CD4-positive, alpha-beta T cell treated with Interleukin-15 for 4 hours (primary cell): ENCODE measurements at regions not wholly inside any gene's neighbourhood (a gene's known extent, or its start where the extent isn't known, plus 50 kb on each side); places are given as distances from the start of the nearest gene placed in this dataset.
"Not testable (repeated sequence)": the region's sequence is repeated elsewhere in the genome, so short reads cannot be mapped to it uniquely, and the experiment has no call there.

Experiments used
- DNase-seq: peaks from one replicate; pipeline ENCODE4 v3.0.0-alpha.2; 2020; ENCODE audit warnings: low spot score

- no peak for DNase-seq
These were observed 127.5 kb upstream of the TNP1 start for GRCh38 chr2:216987252-216987821.

DNA sequence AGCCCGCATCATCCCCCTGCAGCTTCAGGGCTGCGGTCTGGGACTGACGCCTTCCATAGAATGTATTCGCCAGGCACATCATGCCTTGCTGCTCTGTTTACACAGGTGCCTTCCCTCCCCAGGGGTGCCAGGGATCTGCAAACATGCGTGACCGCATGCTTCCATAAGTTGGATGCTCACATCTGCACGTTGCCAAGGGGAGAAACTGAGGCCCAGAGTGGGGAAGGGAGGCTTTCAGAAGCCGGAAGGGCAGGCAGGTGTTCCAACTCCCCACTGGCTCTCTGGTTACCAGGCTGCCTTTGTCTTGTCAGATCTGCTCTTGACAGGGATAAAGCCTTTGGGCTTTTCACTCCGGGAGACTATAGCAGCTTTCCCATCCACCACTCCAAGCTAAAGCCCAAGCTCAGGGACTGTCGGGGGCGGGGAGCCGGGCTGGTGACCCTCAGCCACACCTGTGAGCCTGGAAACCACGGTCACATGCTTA, 125.8 kb upstream of the TNP1 start:
- no peak for DNase-seq

DNA sequence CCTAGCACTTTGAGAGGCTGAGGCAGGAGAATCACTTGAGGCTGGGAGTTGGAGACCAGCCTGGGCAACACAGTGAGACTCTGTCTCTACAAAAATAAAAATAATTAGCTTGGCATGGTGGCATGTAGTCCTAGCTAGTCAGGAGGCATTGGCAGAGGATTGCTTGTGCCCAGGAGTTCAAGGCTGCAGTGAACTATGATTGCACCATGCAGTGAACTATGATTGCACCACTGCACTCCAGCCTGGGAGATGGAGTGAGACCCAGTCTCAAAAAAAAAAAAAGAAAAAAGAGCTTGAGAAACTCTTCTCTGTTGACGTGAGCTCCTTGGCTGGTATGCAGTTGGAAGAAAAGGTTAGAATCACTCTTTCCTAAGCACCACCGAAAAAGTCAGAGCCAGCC, 125.1 kb upstream of the TNP1 start:
- DNase-seq, result no peak

- DNase-seq, result not testable (repeated sequence)
These were observed 122.1 kb upstream of the TNP1 start for GRCh38 chr2:216981951-216982350.

- not testable (repeated sequence) for DNase-seq
These were observed 120.6 kb upstream of the TNP1 start for GRCh38 chr2:216980510-216980909.

DNA sequence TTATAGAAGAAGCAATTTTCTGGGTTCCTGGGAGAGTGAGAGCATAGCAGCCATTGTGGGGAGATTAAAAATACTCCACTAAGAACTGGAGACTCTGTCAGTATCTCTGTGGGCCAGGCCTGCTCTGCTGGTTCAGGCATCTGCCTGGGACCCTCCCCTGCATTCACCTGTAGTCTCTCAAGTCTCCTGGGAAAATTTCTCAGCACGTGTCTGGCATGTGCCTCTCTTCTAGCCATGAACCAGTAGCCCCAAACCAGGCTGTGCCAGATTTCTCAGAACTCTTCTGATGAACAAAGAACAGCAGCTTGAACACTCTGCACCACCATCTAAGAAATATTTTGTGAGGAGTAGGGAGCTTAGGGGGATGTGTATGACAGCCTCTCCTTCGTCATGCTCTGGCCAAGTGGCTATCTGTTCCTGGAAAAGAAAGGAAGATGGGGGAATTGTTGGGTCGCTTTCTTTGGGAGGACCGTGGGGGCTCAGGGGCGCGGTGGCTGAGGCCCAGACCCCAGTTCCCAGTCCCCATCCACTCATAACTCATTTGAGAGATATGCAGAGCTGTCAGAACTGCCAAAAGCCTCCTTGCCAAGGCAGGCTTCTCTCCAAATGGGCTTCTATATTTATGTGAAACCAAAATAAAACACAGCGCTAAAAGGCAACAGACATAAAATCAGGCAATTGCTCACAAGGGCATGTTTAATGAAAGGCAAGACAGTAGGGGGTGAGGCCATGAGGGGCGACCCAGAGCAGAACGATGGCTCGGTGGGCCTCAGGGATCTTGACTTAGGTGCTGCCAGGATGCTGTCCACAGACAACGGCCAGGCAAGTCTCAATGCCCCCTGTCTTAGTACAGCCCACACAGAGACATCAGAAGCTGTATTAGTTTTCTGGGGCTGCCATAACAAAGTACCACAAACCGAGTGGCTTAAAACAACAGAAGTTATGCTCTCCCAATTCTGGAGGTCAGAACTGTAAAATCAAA, 114.7 kb upstream of the TNP1 start:
- DNase-seq, result no peak

DNA sequence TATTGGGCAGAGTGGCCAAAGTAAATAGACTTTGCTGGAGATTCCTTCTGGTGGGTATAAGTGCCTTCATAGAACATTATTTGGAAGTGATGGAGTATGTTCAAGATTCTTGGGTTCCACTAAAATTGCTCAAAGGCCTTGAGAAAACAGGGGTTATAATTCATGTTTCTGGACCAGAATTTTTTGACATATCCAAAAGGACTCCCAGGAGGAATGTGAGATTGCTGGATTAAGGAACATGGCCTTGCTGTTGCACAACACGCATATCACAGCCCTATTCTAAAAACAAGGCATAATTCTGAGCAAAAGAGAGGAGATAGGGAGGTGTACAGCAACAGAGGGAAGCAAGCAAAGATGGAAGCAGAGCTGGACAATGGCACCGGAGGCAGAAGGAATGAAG, 111.7 kb upstream of the TNP1 start:
- DNase-seq, result no peak

DNA sequence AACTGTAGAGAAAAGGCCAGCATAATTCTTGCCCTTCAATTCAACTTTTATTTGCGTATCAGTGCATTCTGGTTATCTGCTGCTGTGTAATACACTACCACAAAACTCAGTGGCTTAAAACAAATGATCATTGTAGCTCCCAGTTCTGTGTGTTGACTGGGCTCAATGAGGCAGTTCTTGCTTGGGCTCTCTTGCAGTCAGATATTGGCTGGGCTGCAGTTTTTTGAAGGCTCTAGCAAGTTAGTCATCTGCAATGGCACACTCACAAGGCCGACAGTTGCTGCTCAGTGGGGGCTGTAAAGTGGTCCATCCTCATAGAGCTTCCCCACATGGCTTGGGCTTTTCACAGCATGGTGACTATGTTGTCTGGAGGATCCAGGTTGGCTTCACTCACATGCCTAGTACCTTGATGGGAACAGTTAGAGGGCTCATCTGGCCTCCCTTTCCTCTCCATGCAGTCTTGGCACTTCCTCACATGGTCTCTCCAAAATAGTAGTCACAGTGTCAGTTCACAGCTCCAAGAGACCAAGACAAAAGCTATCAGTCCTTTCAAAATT, 110.6 kb upstream of the TNP1 start:
- DNase-seq, result no peak

GRCh38 chr2:216967889-216968288, 108.0 kb upstream of the TNP1 start:
- DNase-seq, result no peak

- no peak for DNase-seq
These were observed 100.9 kb upstream of the TNP1 start for GRCh38 chr2:216960671-216961268.

- DNase-seq, result no peak
These were observed 99.6 kb upstream of the TNP1 start for GRCh38 chr2:216959433-216959832.

- no peak for DNase-seq
These were observed 97.1 kb upstream of the TNP1 start for GRCh38 chr2:216956820-216957493.

- no peak for DNase-seq
These were observed 91.3 kb upstream of the TNP1 start for GRCh38 chr2:216951171-216951570.

DNA sequence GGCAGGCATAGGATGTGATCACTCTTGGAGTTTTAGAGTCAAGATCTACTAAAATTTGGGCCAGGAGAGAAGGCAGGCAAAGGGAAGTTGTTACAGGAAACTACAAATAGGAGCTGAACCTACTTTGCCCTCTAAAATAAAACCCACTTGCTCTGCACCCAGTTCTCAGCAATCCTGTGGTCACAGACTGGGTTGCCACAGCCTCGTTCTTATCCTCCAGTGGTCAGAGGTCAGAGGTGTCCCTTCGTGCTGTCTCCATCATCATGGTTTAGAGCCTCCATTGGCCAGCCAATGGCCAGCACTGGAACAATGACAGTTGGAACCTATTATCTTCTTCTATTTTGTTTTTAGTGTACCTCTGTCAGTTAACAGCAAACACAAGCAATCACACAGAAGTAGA, 90.7 kb upstream of the TNP1 start:
- DNase-seq, result no peak

DNA sequence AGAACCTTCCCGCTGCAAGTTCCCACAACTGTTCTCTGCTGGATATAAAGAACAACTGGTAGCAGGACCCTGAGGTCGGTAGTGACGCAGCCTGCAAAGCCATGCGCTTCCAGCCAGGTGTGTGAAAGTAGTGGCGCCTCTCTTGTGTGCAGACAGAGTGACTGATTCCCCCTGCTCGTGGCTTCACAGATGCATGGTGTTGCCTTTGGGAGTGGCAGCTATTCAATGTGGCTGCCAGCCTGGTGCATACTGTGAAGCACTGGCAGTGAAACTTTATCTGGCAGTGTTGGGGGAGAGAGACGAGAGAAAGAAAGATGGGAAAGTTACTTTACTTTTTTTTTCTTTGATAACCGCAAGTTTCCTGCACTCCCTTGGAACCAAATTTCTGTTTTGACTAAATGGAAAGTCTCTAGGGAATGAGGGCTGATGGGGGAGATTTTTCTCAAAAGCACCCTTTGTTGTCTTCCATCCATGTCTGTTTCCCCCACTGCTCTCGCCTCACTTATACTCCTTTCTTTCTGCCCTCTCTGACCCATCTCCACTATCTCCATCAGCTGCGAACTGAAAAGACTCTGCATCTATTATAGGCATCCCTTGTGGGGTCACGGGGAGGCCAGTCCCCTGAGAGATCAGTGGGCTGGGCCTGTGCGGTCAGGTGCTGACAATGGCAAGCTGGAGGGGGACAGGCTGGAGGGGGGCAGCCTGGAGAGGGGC, 90.0 kb upstream of the TNP1 start:
- DNase-seq, result no peak

GRCh38 chr2:216947055-216947454, 87.2 kb upstream of the TNP1 start:
- DNase-seq, result no peak

GRCh38 chr2:216944733-216945132, 84.9 kb upstream of the TNP1 start:
- DNase-seq, result no peak

DNA sequence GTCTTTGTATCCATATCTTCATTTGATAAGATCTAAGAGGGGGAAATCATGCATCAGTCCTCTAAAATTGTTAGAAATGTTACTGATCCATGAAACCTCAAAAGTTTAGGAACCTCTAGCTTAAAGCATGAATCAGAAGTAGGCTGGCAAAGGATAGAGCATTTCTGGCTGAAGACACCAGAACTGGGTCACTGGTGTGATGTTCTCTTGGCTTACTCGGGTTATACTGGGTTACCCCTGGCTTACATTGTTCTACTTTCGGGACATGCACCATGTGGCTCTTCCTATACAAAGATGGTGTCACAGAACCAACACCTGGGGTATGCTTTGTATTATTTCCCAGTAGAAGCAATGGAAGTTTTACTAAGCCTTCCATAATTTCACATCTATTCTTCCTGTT, 83.2 kb upstream of the TNP1 start:
- no peak for DNase-seq

DNA sequence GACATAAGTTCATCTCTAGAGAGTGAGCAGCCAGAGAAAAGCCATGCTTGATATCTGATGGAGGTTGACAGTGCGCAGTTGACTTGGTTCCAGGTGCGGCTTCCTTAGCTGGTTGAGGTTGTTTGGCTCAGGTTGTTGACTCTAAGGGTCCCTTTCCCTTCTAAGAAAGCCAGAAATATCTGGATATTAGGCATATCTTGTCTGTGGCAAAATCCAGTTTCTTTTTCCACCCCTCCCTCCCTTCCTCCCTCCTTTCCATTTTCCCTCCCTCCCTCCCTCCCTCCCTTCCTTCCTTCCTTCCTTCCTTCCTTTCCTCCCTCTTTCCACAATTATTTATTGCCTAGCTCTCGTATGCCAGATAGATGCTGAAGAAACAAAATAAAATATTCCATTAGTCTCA, 82.6 kb upstream of the TNP1 start:
- DNase-seq, result no peak

- no peak for DNase-seq
These were observed 82.2 kb upstream of the TNP1 start for GRCh38 chr2:216942016-216942415.

GRCh38 chr2:216936954-216937357, 77.1 kb upstream of the TNP1 start:
- DNase-seq, result no peak
